CD4-positive, CD25-positive, alpha-beta regulatory T cell (primary cell): ENCODE measurements at regions not wholly inside any gene's neighbourhood (a gene's known extent, or its start where the extent isn't known, plus 50 kb on each side); places are given as distances from the start of the nearest gene placed in this dataset.

Source experiments
- ATAC-seq, 2 donors: fragments of 150-1000 bp; cut with Tn5 transposase; one replicate each; pipeline ENCODE4 v1.10.0; 2021; ENCODE audit warnings: low read depth in 2 of 2, moderate number of reproducible peaks in 2 of 2, moderate library complexity in 1 of 2
- DNase-seq, 3 donors: peaks; one replicate each; pipeline versions ENCODE4 v3.0.0 to v3.0.0-alpha.2; 2012 to 2022; ENCODE audit warnings: mixed read lengths in 1 of 3
- H3K27ac ChIP-seq: one replicate; pipeline ENCODE4 v1.7.0; 2013; ENCODE audit warnings: mild to moderate bottlenecking, low read length; ENCODE audit not compliant: insufficient read depth, poor library complexity, severe bottlenecking
- H3K27me3 ChIP-seq: one replicate; pipeline ENCODE4 v1.7.0; 2013; ENCODE audit warnings: low read length; ENCODE audit not compliant: control insufficient read depth, insufficient read depth
- H3K36me3 ChIP-seq: one replicate; pipeline ENCODE4 v1.7.0; 2013; ENCODE audit warnings: mild to moderate bottlenecking, low read length, moderate library complexity; ENCODE audit not compliant: control insufficient read depth, insufficient read depth
- H3K4me1 ChIP-seq: 2 replicates; pipeline ENCODE4 v1.7.0; 2013; ENCODE audit warnings: mild to moderate bottlenecking, low read length; ENCODE audit not compliant: insufficient read depth, control insufficient read depth, poor library complexity, severe bottlenecking
- H3K4me3 ChIP-seq: one replicate; pipeline ENCODE4 v1.7.0; 2013; ENCODE audit warnings: low read depth, mild to moderate bottlenecking, low read length, moderate library complexity
- H3K9me3 ChIP-seq, 2 experiments: 1 replicate in 1 of 2; 2 replicates in 1 of 2; pipeline ENCODE4 v1.7.0; 2013; ENCODE audit warnings: low read length in 2 of 2, mild to moderate bottlenecking in 1 of 2, moderate library complexity in 1 of 2; ENCODE audit not compliant: control insufficient read depth in 2 of 2
- H3K27ac Mint-ChIP-seq, 3 donors: one replicate each; pipeline ENCODE4 v1.8.0; 2020 to 2022; ENCODE audit warnings: mild to moderate bottlenecking in 3 of 3, mixed read lengths in 3 of 3, moderate library complexity in 2 of 3
- H3K27me3 Mint-ChIP-seq: one replicate; pipeline ENCODE4 v1.8.0; 2022; ENCODE audit warnings: mild to moderate bottlenecking, mixed read lengths
- H3K36me3 Mint-ChIP-seq: one replicate; pipeline ENCODE4 v1.8.0; 2020; ENCODE audit warnings: mixed read lengths
- H3K4me1 Mint-ChIP-seq, 4 donors: one replicate each; pipeline ENCODE4 v1.8.0; 2020 to 2022; ENCODE audit warnings: mixed read lengths in 4 of 4, mild to moderate bottlenecking in 1 of 4
- H3K4me3 Mint-ChIP-seq, 4 donors: one replicate each; pipeline ENCODE4 v1.8.0; 2020 to 2022; ENCODE audit warnings: mild to moderate bottlenecking in 4 of 4, mixed read lengths in 4 of 4, moderate library complexity in 3 of 4
- H3K9me3 Mint-ChIP-seq, 7 donors: one replicate each; pipeline ENCODE4 v1.8.0; 2020 to 2022; ENCODE audit warnings: mixed read lengths in 7 of 7, mild to moderate bottlenecking in 3 of 7, moderate library complexity in 2 of 7

- ATAC-seq (no peak), DNase-seq (no peak)
- Mint-ChIP-seq H3K4me3 (no peak overlapping the region), H3K27ac (no peak overlapping the region), H3K36me3 (no peaks in the 10 kb centered on the region), H3K9me3 (no peaks in the 10 kb centered on the region), H3K27me3 (peaks cover 12% of the 10 kb centered on the region), H3K4me1 (peaks cover 0 to 3% (median 0%) of the 10 kb centered on the region in 4 donors)
- Histone ChIP-seq H3K4me1 (no peaks in the 10 kb centered on the region), H3K27ac (no peak overlapping the region), H3K9me3 (no peaks in the 10 kb centered on the region), H3K4me3 (no peak overlapping the region), H3K27me3 (no peaks in the 10 kb centered on the region), H3K36me3 (no peaks in the 10 kb centered on the region)
Measured at GRCh38 chr2:239568601-239569000, 167.8 kb upstream of the HDAC4 start.

- Mint-ChIP-seq H3K4me3 (no peak overlapping the region), H3K9me3 (no peaks in the 10 kb centered on the region), H3K36me3 (no peaks in the 10 kb centered on the region), H3K27ac (no peak overlapping the region), H3K27me3 (peaks cover 17% of the 10 kb centered on the region), H3K4me1 (peaks cover 0 to 3% (median 0%) of the 10 kb centered on the region in 4 donors)
- H3K27ac ChIP-seq: no peak overlapping the region
- DNase-seq (no peak), ATAC-seq (no peak)
- H3K27me3 ChIP-seq: no peaks in the 10 kb centered on the region
- no peaks in the 10 kb centered on the region for H3K9me3 ChIP-seq
- no peak overlapping the region for H3K4me3 ChIP-seq
- H3K36me3 ChIP-seq: no peaks in the 10 kb centered on the region
- H3K4me1 ChIP-seq: no peaks in the 10 kb centered on the region
Measured at GRCh38 chr2:239567786-239568185, 167.0 kb upstream of the HDAC4 start.

- H3K27me3 Mint-ChIP-seq: peaks cover 12% of the 10 kb centered on the region
- H3K4me1 Mint-ChIP-seq: peaks cover 0 to 3% (median 0%) of the 10 kb centered on the region in 4 donors
- H3K4me3 Mint-ChIP-seq: no peak overlapping the region
- H3K4me1 ChIP-seq: no peaks in the 10 kb centered on the region
- DNase-seq (no peak), ATAC-seq (no peak)
- H3K4me3 ChIP-seq: no peak overlapping the region
- H3K9me3 ChIP-seq: no peaks in the 10 kb centered on the region
- H3K27me3 ChIP-seq: no peaks in the 10 kb centered on the region
- H3K9me3 Mint-ChIP-seq: no peaks in the 10 kb centered on the region
- H3K27ac ChIP-seq: no peak overlapping the region
- no peaks in the 10 kb centered on the region for H3K36me3 ChIP-seq
- no peak overlapping the region for H3K27ac Mint-ChIP-seq
- no peaks in the 10 kb centered on the region for H3K36me3 Mint-ChIP-seq
Measured at GRCh38 chr2:239566995-239567568, 166.3 kb upstream of the HDAC4 start.

GRCh38 chr2:239566162-239566994 is 165.6 kb upstream of the HDAC4 start:
- Mint-ChIP-seq H3K4me3 (no peak overlapping the region), H3K4me1 (peaks cover 0 to 3% (median 0%) of the 10 kb centered on the region in 4 donors), H3K36me3 (no peaks in the 10 kb centered on the region), H3K27ac (no peak overlapping the region), H3K27me3 (peaks cover 12% of the 10 kb centered on the region), H3K9me3 (no peaks in the 10 kb centered on the region)
- Histone ChIP-seq H3K27me3 (no peaks in the 10 kb centered on the region), H3K4me3 (no peak overlapping the region), H3K27ac (no peak overlapping the region), H3K9me3 (no peaks in the 10 kb centered on the region), H3K4me1 (no peaks in the 10 kb centered on the region), H3K36me3 (no peaks in the 10 kb centered on the region)
- ATAC-seq: no peak
- DNase-seq: no peak

GRCh38 chr2:239564587-239564986 is 163.8 kb upstream of the HDAC4 start:
- DNase-seq (no peak), ATAC-seq (no peak)
- H3K27ac Mint-ChIP-seq: no peak overlapping the region
- peaks cover 14% of the 10 kb centered on the region for H3K27me3 Mint-ChIP-seq
- H3K36me3 Mint-ChIP-seq: no peaks in the 10 kb centered on the region
- no peaks in the 10 kb centered on the region for H3K9me3 ChIP-seq
- no peak overlapping the region for H3K4me3 ChIP-seq
- no peak overlapping the region for H3K27ac ChIP-seq
- H3K4me3 Mint-ChIP-seq: no peak overlapping the region
- H3K4me1 ChIP-seq: no peaks in the 10 kb centered on the region
- H3K27me3 ChIP-seq: no peaks in the 10 kb centered on the region
- H3K4me1 Mint-ChIP-seq: no peaks in the 10 kb centered on the region
- no peaks in the 10 kb centered on the region for H3K9me3 Mint-ChIP-seq
- H3K36me3 ChIP-seq: no peaks in the 10 kb centered on the region

- Mint-ChIP-seq H3K27me3 (peaks cover 17% of the 10 kb centered on the region), H3K4me1 (no peaks in the 10 kb centered on the region), H3K4me3 (no peak overlapping the region), H3K36me3 (no peaks in the 10 kb centered on the region), H3K9me3 (peaks cover 0 to 1% (median 0%) of the 10 kb centered on the region in 7 donors), H3K27ac (no peak overlapping the region)
- Histone ChIP-seq H3K27me3 (no peaks in the 10 kb centered on the region), H3K27ac (no peak overlapping the region), H3K4me1 (no peaks in the 10 kb centered on the region), H3K36me3 (no peaks in the 10 kb centered on the region), H3K9me3 (no peaks in the 10 kb centered on the region), H3K4me3 (no peak overlapping the region)
- no peak for ATAC-seq
- no peak for DNase-seq
Measured at GRCh38 chr2:239563561-239563960, 162.7 kb upstream of the HDAC4 start.

- Mint-ChIP-seq H3K4me3 (no peak overlapping the region), H3K27me3 (peaks cover 21% of the 10 kb centered on the region)
Measured at GRCh38 chr2:239561446-239562001, 160.7 kb upstream of the HDAC4 start.

More at GRCh38 chr2:239561446-239562001, 160.7 kb upstream of the HDAC4 start:
- no peak for ATAC-seq
- H3K4me1 Mint-ChIP-seq: no peaks in the 10 kb centered on the region
- H3K36me3 Mint-ChIP-seq: no peaks in the 10 kb centered on the region
- Histone ChIP-seq H3K9me3 (no peaks in the 10 kb centered on the region), H3K4me3 (no peak overlapping the region), H3K27me3 (no peaks in the 10 kb centered on the region), H3K36me3 (no peaks in the 10 kb centered on the region), H3K27ac (no peak overlapping the region), H3K4me1 (no peaks in the 10 kb centered on the region)
- no peak overlapping the region for H3K27ac Mint-ChIP-seq
- DNase-seq: no peak
- peaks cover 0 to 1% (median 0%) of the 10 kb centered on the region in 7 donors for H3K9me3 Mint-ChIP-seq
